NCI-H1694 treated with DMSO at 0.1 percent for 48 hours (cell line): ENCODE measurements at regions not wholly inside any gene's neighbourhood (a gene's known extent, or its start where the extent isn't known, plus 50 kb on each side); places are given as distances from the start of the nearest gene placed in this dataset.

ENCODE experiments used
- DNase-seq: peaks from one replicate; lab custom pipeline; 2025; lab: John Stamatoyannopoulos, UW

GRCh38 chr4:22870847-22871449, 178.2 kb downstream of the GBA3 start:
- no peak for DNase-seq

GRCh38 chr4:22869235-22869634, 176.5 kb downstream of the GBA3 start:
- DNase-seq = no peak
